GM21423 (cell line): ENCODE measurements at regions not wholly inside any gene's neighbourhood (a gene's known extent, or its start where the extent isn't known, plus 50 kb on each side); places are given as distances from the start of the nearest gene placed in this dataset.

Experiments used
- ATAC-seq: cut with Tn5 transposase; IDR thresholded peaks from one replicate; pipeline ENCODE4 v1.9.1; 2021; ENCODE audit warnings: mild to moderate bottlenecking, moderate library complexity; ENCODE audit not compliant: unreplicated experiment

GRCh38 chr7:25893436-25893835 lies 258.6 kb upstream of the NFE2L3 start:
- no peak for ATAC-seq

- peak; percentile 70 for ATAC-seq
These were observed 257.7 kb upstream of the NFE2L3 start for GRCh38 chr7:25894002-25894901.

GRCh38 chr7:25894902-25895791 lies 256.9 kb upstream of the NFE2L3 start:
- ATAC-seq = peak; percentile 49

GRCh38 chr7:25895792-25896171 lies 256.2 kb upstream of the NFE2L3 start:
- ATAC-seq = no peak

GRCh38 chr7:25897261-25897782 lies 254.7 kb upstream of the NFE2L3 start:
- no peak for ATAC-seq

- ATAC-seq = no peak
These were observed 251.8 kb upstream of the NFE2L3 start for GRCh38 chr7:25900245-25900644.

GRCh38 chr7:25900877-25901276 lies 251.1 kb upstream of the NFE2L3 start:
- ATAC-seq = no peak

GRCh38 chr7:25901658-25902057 lies 250.3 kb upstream of the NFE2L3 start:
- ATAC-seq = no peak

GRCh38 chr7:25906003-25906402 lies 246.0 kb upstream of the NFE2L3 start:
- ATAC-seq = no peak

GRCh38 chr7:25906760-25907159 lies 245.2 kb upstream of the NFE2L3 start:
- ATAC-seq = no peak

GRCh38 chr7:25907214-25907613 lies 244.8 kb upstream of the NFE2L3 start:
- ATAC-seq = no peak

GRCh38 chr7:25907731-25908130 lies 244.3 kb upstream of the NFE2L3 start:
- ATAC-seq = no peak

GRCh38 chr7:25908154-25908949 lies 243.6 kb upstream of the NFE2L3 start:
- no peak for ATAC-seq

GRCh38 chr7:25911738-25912607 lies 240.0 kb upstream of the NFE2L3 start:
- no peak for ATAC-seq

GRCh38 chr7:25913598-25914224 lies 238.3 kb upstream of the NFE2L3 start:
- ATAC-seq = no peak

- no peak for ATAC-seq
These were observed 233.3 kb upstream of the NFE2L3 start for GRCh38 chr7:25918731-25919130.

- no peak for ATAC-seq
These were observed 229.7 kb upstream of the NFE2L3 start for GRCh38 chr7:25922296-25922695.

- no peak for ATAC-seq
These were observed 228.1 kb upstream of the NFE2L3 start for GRCh38 chr7:25923741-25924460.

GRCh38 chr7:25926009-25926408 lies 226.0 kb upstream of the NFE2L3 start:
- no peak for ATAC-seq
